AG20443 (cell line): ENCODE measurements at regions not wholly inside any gene's neighbourhood (a gene's known extent, or its start where the extent isn't known, plus 50 kb on each side); places are given as distances from the start of the nearest gene placed in this dataset.

Source experiments
- DNase-seq: peaks from one replicate; pipeline ENCODE4 v3.0.0; 2012; ENCODE audit warnings: low spot score, mixed read lengths

GRCh38 chr10:29114141-29114540, 174.7 kb upstream of the LYZL1 start:
- DNase-seq: no peak

GRCh38 chr10:29117781-29118180, 171.1 kb upstream of the LYZL1 start:
- no peak for DNase-seq

- DNase-seq: peak; percentile 44
Measured at GRCh38 chr10:29119374-29119773, 169.5 kb upstream of the LYZL1 start.

GRCh38 chr10:29120216-29120615, 168.7 kb upstream of the LYZL1 start:
- peak; percentile 55 for DNase-seq

- DNase-seq: no peak
Measured at GRCh38 chr10:29124864-29125263, 164.0 kb upstream of the LYZL1 start.

- DNase-seq: no peak
Measured at GRCh38 chr10:29127037-29127700, 161.7 kb upstream of the LYZL1 start.

- DNase-seq: no peak
Measured at GRCh38 chr10:29127731-29128130, 161.1 kb upstream of the LYZL1 start.

- DNase-seq: peak; percentile 37
Measured at GRCh38 chr10:29130190-29130673, 158.6 kb upstream of the LYZL1 start.

GRCh38 chr10:29131952-29132547, 156.8 kb upstream of the LYZL1 start:
- no peak for DNase-seq

GRCh38 chr10:29132551-29133111, 156.2 kb upstream of the LYZL1 start:
- no peak for DNase-seq

GRCh38 chr10:29135337-29135736, 153.5 kb upstream of the LYZL1 start:
- no peak for DNase-seq

GRCh38 chr10:29136411-29136810, 152.5 kb upstream of the LYZL1 start:
- DNase-seq: no peak

GRCh38 chr10:29140151-29140550, 148.7 kb upstream of the LYZL1 start:
- DNase-seq: no peak

GRCh38 chr10:29140991-29141390, 147.9 kb upstream of the LYZL1 start:
- peak; percentile 83 for DNase-seq

GRCh38 chr10:29141761-29142160, 147.1 kb upstream of the LYZL1 start:
- peak; percentile 33 for DNase-seq

- no peak for DNase-seq
Measured at GRCh38 chr10:29142516-29143314, 146.2 kb upstream of the LYZL1 start.

- DNase-seq: no peak
Measured at GRCh38 chr10:29144126-29144525, 144.7 kb upstream of the LYZL1 start.

GRCh38 chr10:29146311-29147100, 142.4 kb upstream of the LYZL1 start:
- DNase-seq: no peak

- DNase-seq: no peak
Measured at GRCh38 chr10:29150010-29150409, 138.9 kb upstream of the LYZL1 start.

GRCh38 chr10:29151005-29151404, 137.9 kb upstream of the LYZL1 start:
- DNase-seq: no peak

GRCh38 chr10:29157321-29157720, 131.5 kb upstream of the LYZL1 start:
- no peak for DNase-seq

- no peak for DNase-seq
Measured at GRCh38 chr10:29158066-29158465, 130.8 kb upstream of the LYZL1 start.
